GM19463 (cell line): ENCODE measurements at regions not wholly inside any gene's neighbourhood (a gene's known extent, or its start where the extent isn't known, plus 50 kb on each side); places are given as distances from the start of the nearest gene placed in this dataset.
"Not testable (repeated sequence)": the region's sequence is repeated elsewhere in the genome, so short reads cannot be mapped to it uniquely, and the experiment has no call there.

ENCODE experiments used
- ATAC-seq: cut with Tn5 transposase; IDR thresholded peaks from one replicate; pipeline ENCODE4 v1.9.1; 2021; ENCODE audit warnings: mild to moderate bottlenecking, moderate library complexity; ENCODE audit not compliant: unreplicated experiment

DNA sequence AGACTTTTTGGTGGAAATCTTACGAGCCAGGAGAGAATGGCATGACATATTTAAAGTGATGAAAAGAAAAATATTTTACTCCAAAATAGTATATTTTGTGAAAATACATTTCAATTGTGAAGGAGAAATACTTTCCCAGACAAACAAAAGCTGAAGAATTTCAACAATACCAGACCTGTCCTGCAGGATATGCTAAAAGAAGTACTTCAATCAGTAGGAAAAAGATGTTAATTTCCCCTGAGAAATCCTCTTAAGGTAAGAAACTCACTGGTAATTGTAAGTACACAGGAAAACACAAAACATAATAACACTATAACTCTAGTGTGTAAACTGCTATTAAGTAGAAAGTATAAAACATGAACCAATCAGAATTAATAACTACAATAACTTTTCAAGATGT is 341.8 kb upstream of the GJE1 start:
- ATAC-seq: no peak

DNA sequence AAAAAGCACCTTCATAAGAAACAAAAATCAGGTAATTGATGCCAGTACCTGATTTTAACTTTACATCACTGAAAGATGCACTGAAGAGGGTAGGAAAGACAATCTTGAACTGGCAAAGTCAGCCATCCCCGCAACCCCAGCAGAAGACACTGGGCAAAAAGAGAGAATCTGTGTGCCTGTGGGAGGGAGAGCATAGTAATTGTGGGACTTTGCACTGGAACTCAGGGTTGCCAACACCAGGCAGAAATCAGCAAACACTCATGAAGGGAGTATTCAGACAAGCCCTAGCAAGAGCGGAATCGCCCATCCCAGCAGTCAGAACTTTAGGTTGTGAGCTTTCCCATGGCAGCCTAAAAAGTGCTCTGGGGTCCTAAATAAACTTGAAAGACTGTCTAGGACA is 344.6 kb upstream of the GJE1 start:
- no peak for ATAC-seq

DNA sequence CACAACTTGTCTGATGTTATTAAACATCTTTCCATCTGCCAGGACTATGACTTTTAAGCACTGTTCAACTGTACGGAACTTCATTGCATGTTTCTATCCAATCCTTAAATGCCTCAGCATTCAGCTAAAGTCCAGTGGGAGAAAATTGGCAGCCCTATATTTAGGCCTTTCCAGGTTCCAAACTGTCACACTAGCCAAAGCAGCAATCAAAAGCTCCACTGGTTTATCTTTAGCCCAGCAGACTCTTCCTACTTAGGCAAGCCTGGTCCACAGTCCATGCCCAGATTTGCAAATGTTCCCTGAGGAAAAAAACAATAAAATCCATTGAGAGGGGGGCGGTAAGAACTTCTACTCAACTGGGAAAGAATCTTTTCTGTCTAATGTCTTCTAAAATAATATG is 349.1 kb upstream of the GJE1 start:
- no peak for ATAC-seq

DNA sequence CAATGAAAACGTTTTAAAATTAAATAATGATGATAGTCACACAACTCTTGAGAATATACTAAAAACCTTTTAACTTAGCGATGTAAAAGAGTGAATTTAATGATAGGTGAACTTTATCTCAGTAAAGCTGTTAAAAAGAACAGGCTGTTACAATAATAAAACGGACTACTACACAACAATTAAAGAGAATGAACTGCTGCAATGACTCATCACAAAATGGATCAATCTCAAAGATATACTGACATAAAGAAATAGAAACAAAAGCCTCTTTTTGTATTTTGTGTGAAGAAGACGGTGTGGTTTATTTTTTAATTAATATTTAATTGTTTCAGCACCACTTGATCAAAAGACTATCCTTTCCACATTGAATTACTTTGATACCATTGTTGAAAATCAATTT is 352.4 kb upstream of the GJE1 start:
- no peak for ATAC-seq

DNA sequence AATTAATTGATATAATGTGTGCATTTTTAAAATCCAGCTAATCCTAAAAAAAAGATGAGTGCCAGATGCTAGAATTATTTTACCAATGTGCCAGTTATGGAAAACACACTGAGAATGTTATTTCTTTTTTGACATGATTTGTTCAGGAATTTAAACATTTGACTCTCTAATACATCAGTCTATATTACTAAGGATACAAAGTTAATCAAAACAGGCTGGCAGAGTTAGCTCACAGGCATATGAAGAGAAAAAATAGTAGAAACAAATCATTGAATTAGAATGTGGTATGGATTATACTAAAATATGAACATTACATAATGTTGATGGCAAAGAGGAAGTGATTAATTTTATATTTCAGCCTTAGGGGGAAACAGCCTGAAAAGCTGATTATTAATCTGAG is 368.3 kb upstream of the GJE1 start:
- no peak for ATAC-seq

DNA sequence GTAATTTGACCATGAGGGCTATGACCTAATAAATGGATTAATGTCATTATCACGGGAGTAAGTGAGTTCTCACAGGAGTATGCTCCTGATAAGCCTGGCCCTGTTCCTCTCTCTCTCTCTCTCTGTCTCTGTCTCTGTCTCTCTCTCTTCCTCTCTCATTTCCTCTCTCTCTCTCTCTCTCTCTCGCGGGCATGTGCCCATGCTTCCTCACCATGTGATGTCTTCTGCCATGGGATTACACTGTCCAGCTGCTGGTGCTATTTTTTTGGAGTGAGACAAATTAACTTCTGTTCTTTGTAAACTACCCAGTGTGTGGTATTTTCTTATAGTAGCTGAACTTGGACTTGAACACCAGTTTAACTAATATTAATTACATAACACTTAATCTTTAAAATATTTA is 374.3 kb upstream of the GJE1 start:
- ATAC-seq: no peak

DNA sequence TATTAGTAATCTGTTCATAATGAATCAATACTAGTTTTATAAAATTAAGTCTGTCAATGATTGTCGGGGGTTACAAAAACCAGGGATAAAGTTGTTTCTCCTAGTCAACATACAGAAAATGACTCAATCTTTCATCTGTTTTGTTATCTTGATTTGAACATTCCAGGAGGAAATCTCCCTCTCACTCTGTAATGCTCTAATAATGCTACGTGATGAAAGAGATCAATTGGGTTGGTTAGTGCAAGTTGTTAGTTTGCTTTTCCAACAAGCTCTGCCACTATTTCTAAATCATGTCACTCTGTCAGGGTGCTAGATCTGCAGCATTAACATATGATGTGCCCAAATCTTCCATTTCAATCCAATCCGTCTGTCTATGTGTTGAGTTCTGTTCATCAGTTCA is 379.5 kb upstream of the GJE1 start:
- no peak for ATAC-seq

DNA sequence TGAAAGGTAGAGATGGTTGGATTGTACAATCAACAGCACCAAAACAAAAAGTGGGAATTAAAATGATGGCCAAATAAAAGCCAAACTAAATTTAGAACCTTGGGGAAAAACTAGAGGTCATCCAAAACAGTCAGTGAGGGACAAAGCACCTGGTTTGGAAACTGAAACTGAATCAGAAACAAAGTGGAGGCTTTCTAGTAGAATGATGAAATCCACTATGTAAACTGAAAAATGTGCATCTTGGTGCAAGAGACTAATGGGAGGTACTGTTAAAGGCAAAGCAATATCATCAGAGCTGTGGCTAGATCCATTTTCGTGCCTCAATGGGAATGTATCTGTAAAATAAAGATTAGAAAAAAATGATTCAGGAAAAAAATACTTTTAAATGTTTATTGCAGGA is 380.0 kb upstream of the GJE1 start:
- ATAC-seq: no peak

DNA sequence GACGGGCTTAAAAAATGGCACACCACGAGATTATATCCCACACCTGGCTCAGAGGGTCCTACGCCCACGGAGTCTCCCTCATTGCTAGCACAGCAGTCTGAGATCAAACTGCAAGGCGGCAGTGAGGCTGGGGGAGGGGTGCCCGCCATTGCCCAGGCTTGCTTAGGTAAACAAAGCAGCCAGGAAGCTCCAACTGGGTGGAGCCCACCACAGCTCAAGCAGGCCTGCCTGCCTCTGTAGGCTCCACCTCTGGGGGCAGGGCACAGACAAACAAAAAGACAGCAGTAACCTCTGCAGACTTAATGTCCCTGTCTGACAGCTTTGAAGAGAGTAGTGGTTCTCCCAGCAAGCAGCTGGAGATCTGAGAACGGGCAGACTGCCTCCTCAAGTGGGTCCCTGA is 386.4 kb upstream of the GJE1 start:
- not testable (repeated sequence) for ATAC-seq

DNA sequence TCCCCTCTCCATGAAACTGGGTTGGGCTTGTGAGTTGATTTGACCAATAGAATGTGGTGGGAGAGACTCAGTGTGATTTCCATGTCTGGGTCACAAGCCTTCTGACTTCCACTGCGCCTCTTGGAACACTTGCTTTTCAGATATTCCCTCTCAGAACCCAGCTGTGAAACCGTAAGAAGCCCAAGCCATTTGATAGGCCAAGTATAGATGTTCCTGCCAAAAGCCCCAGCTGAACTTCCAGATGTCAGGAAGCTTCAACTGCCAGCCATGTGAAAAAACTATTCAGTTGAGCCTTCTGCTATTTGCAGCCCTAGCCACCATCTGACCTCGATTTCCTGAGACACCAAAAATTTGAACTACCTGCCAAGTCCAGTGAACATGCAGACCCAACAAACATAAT is 387.8 kb upstream of the GJE1 start:
- ATAC-seq: no peak

DNA sequence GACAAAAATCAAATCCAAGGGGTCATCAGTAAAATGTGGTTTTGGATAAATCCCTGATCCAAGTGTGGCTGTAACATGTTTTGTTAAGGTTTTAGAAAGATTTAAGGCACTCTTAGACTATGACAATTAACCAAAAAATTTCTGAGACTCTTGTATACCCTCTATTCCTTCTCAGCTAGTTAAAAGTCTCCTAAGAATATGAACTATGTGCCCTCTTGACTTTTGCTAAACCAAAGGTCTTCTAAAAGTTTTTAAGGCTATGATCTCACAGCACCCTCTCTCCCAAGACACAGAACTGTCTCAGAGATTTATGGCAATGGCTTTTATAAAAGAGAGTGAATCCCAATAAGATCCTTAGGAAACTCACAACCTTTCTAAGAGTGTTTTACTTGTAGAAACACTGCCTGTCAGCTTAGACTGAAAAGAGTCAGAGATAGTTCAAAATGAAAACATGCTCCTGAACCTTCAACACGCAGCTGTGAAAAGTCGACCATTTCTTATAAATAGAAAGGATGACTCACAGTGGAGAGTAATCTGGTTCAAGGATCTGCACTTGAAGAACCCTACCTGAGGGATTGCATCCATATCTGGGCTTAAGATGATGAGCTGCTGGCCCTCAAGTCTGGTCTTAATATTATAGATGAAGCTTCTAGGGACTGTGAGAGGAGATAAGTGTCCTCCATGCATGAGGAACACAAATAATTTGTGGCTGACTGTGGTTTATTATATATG is 388.4 kb upstream of the GJE1 start:
- ATAC-seq: no peak

DNA sequence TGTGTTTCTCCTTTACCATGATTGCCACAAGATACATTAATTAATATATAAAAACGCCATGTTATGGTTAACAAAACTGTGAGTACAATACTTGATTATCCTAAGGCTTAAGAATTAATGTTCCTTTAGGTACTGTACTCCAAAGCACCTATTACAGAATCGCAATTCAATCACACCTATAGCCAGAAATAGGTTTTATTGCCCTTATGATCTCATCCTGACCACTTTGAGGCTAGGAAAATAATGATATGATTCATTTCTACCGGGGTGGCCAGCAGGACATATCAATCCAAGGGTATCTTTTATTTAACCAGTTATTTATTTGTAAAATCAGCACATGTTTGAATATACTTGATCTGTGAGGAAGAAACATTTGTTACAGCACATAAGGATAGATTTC is 396.6 kb upstream of the GJE1 start:
- no peak for ATAC-seq

DNA sequence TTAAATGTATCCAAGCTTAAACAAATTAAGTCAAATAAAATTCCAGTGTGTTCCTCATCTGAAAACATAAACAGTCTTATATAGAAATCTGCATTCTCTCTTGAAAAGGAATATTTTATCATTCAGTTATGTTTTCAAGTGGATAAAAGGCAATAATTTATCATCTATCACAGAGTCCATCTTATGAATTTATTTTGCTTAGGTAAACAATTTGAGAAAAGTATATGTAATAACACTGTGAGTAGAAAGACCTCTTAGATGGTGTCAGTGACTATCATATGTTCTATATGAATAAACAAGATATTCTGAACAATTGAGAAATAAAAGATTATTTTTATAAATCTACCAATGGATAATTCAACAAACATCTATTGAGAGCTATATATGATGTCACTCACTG is 397.6 kb upstream of the GJE1 start:
- no peak for ATAC-seq

DNA sequence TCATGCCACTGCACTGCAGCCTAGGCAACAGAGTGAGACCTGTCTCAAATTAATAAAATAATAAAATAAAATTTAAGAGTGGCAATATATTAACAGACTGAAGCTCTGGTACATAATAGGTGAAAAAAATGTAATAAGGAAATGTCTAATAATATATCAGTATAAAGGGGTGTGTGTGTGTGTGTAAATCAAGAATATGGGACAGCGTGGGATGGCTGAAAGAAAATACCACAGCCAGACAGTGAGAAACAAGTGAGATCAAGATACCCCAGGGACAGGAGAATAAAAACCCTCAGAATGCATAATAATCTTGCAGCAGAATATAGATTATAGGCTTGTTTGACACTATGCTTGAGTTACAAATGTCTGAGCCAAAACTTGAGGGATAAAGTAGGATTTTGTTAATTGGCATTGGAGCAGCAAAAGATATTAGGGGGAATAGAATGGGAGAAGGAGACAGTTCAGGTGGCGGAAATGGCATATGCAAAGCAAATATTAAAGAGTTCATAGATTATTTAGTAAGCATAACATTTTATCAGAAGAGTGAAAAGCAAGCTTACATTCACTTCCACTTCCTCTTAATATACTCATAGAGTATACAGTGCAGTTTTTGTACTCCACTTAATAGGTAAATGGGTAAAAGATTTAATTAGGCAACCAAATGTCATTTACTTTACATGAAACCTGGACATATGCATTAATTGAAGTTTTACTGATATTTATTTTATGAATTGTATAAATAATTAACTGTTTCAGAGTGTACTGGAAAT is 398.5 kb upstream of the GJE1 start:
- no peak for ATAC-seq

DNA sequence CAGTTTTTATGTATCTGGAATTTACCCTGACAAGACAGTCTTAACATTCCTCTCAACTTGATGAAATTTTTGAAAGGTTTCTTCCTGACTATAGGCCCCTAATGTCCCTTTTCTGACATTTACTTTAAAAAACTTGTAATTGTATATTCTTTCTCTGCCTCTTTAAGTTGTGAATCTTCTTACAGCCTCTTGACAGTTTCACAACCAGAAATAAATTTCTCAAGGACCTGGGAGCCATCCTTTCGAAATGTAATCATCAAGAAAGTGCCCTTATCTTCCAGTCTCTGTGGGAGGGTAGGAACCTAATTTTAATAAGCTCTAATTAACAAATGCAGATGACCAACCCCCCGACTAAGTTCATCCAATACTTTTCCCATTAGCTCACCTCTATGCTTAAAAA is 403.6 kb upstream of the GJE1 start:
- no peak for ATAC-seq

DNA sequence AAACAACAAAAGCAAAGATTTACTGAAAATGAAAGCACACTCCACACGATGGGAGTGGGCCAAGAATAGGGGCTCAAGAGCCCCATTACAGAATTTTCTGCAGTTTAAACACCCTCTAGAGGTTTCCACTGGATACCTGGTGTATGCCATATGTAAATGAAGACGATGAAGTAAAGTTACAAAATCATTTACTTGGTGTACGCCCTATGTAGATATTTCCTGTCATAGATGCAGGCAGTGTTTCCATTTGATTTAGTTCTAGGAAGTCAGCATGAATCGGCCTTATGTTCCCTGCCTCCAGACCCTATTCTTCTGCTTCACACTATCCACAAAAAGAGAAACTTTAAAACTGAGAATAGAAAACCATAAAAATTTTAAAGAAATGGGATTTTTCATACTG is 404.4 kb upstream of the GJE1 start:
- ATAC-seq: no peak

DNA sequence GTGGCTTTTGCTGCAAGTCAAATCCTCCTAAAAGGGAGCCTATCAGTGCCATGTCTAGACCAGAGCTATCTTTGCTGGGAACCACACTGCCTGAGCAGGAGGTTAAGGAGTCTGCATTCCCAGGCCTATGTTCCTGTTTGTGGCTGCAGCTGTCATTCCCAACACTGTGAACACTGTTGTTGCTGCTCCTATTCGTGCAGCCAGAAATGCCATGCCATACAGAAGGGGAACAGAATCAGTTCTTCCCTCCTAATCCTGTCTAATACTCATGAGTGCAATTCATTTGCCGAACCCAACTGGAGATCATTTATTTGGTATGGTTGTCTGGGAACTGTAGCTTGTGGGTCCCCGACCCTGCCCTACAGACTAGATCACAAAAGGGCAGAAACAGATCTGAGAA is 406.5 kb upstream of the GJE1 start:
- no peak for ATAC-seq

DNA sequence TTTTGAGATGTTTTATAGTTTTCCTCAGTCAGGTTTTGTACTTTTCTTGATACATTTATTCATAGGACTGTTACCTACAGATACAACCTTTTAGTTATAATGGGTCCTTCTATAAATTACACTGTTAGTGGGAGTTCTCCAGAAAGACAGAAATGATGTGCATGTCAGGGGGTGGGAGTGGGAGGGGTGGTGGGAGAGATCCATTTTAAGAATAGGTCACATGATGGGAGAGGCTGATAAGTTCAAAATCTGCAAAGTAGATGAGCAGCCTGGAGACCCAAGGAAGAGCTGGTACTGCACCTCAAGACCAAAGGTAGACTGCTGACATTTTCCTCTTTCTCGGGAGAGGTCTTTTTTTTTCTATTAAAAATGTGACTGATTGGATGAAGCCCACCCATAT is 408.0 kb upstream of the GJE1 start:
- ATAC-seq: no peak

DNA sequence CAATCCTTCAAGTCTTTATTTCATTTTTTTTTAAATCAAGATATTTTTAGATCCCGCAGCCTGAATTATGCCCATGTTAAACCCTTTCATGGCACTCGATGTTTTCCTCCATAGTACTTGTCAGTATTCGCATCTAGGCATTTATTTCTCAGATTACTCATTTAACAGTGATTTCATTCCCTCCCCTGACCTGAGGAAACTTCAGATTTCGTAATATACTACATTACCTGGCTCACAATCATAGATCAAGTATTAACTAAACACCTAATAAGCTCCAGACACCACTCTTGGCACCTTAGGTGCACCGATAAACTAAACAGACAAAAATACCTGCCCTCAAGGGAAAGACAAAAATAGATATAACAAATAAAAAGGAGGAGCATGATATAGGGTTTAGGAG is 413.2 kb upstream of the GJE1 start:
- ATAC-seq: no peak

DNA sequence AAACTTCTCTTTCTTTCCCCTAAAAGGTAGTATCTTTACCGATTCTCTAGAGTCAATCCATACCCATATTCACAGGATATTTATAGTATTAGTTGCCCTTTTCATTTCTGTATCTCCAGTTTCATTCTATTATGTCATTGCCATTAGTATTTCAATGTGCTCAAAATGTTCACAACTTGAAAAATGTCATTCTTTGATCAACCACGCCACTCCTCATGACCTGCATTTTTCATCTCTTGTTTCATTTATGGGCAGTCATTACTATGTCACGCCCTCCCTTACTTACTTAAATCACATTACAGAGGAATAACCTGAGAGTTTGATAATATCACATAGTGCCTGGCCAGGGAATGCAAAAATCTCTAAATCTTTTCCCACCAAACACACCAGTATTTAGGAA is 427.3 kb upstream of the GJE1 start:
- no peak for ATAC-seq

DNA sequence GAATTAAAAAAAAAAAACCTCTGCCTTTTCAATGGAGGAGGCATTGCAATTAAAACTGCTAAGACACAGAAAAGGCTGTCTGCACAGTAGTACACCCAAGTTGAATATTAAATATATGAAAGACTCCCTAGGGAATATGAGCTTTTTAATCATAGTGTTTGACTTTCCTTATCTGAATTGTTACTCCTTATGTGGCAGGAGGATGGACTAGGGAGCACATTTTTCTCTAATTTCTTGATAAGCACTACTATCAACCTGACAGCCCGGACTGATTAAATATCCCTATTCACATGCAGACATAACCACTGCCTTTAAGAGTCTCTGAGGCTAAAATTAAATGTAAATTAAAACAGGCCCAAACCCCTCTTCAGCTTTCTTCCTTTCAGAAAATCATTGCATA is 428.6 kb upstream of the GJE1 start:
- no peak for ATAC-seq

DNA sequence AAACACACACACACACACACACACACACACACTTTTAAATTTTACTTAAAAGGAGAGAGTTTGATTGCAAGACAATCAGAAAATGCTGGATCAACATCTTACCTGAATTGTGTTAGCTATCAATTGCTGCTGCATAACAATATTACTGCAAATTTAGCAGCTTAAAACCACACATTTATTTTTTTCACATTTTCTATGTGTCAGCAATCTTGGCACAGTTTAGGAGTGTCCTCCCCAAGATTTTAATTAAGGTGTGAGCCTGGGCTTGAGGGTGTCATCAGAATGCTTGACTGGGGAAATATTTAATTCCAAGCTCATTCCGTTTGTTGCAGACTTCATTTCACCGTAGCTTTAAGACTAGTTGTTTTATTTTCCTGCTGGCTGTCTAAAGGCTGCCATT is 431.0 kb upstream of the GJE1 start:
- no peak for ATAC-seq

DNA sequence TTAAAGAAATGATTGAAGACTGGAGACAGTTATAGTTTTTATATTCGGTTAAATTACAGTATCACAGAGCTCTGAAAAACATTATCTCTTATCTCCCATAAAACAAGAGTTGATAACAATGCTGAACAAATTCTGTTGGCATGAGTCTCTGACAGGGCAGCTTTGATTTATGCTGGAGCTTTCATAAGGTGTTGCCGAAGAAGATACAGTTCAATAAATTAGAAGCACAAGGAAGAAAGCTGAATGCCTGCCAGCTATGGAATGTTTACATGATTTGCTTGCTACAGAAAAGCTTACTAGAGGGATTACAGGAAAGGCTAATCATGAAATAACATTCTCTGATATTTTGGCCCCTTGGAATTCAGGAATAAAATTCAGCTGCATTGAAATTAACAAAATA is 431.9 kb upstream of the GJE1 start:
- no peak for ATAC-seq
